ENCODE measurements at regions not wholly inside any gene's neighbourhood (a gene's known extent, or its start where the extent isn't known, plus 50 kb on each side); places are given as distances from the start of the nearest gene placed in this dataset.
"Not testable (repeated sequence)": the region's sequence is repeated elsewhere in the genome, so short reads cannot be mapped to it uniquely, and the experiment has no call there.

DNA sequence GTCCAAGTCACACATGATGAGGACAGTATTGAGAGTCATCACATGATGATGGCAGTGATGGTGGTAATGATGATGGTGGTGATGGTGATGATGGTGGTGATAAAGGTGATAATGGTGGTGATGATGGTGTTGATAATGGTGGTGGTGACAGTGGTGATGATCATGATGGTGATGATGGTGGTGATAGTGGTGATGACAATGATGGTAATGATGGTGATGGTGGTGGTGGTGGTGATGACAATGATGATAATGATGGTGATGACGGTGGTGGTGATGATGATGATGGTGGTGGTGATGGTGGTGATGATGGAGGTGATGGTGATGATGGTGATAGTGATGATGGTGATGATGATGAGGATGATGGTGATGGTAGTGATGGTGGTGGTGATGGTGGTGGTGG lies 190.2 kb upstream of the ZNF469 start:
- no peak overlapping the region for H3K4me3 Mint-ChIP-seq (ENCODE audit: low read depth, unreplicated experiment)
- no peaks in the 10 kb centered on the region for H3K36me3 Mint-ChIP-seq (ENCODE audit: insufficient read depth, unreplicated experiment)
- BruUV-seq (replicated peaks) = no TSS peak
- TF ChIP-seq, protein P1, sequence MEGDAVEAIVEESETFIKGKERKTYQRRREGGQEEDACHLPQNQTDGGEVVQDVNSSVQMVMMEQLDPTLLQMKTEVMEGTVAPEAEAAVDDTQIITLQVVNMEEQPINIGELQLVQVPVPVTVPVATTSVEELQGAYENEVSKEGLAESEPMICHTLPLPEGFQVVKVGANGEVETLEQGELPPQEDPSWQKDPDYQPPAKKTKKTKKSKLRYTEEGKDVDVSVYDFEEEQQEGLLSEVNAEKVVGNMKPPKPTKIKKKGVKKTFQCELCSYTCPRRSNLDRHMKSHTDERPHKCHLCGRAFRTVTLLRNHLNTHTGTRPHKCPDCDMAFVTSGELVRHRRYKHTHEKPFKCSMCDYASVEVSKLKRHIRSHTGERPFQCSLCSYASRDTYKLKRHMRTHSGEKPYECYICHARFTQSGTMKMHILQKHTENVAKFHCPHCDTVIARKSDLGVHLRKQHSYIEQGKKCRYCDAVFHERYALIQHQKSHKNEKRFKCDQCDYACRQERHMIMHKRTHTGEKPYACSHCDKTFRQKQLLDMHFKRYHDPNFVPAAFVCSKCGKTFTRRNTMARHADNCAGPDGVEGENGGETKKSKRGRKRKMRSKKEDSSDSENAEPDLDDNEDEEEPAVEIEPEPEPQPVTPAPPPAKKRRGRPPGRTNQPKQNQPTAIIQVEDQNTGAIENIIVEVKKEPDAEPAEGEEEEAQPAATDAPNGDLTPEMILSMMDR (IDR thresholded peaks at IDR 0.05; ENCODE audit: unreplicated experiment) = no peak
- intact Hi-C loops (cut with micrococcal nuclease; ENCODE audit: unreplicated experiment) = loop anchor here (10.0 kb wide), 1 partner anchor 92 kb away; no protein-coding TSS in a partner anchor
- H3K27ac Mint-ChIP-seq (ENCODE audit: unreplicated experiment) = no peak overlapping the region
- no peak for DNase-seq
- H3K9me3 Mint-ChIP-seq (ENCODE audit: low read depth, unreplicated experiment) = peaks cover 7% of the 10 kb centered on the region
- H3K27me3 Mint-ChIP-seq (ENCODE audit: unreplicated experiment) = peaks cover 40% of the 10 kb centered on the region
- no peaks in the 10 kb centered on the region for H3K4me1 Mint-ChIP-seq (ENCODE audit: low read depth, unreplicated experiment)
- CTCF ChIA-PET = no interaction called here

DNA sequence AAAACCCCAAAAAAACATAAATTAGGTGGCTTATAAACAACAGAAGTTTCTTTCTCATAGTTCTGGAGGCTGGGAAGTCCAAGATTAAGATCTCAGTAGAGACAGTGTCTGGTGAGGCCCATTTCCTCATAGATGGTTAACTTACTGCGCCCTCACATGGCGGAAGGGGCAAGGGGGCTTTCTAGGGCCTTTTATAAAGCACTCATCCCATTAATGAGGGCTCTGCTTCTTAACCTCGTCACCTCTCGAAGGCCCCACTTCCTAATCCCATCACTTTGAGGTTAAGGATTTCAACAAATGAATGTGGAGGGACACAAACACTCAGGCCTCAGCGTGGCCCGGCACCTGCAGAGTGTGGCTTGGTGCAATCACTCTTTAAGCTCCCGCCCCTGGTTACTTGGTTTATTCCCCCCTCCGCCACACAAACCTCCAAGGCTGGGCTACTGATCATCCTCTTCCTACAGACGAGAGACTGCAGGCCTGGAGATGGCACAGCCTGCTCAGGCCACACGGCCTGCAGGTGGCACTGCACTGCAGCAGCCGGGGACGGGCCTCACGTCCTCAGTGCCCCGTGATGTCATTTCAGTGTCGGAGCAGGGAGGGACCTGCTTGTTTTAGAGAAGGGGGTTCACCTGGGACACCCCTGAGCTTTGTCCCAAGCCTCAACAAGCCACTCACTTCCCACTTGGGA lies 188.9 kb upstream of the ZNF469 start:
- intact Hi-C loops (cut with micrococcal nuclease; ENCODE audit: unreplicated experiment) = loop anchor here (2.0 to 10.0 kb wide), 2 partner anchors 91 to 243 kb away; no protein-coding TSS in a partner anchor
- CTCF ChIA-PET; H3K27ac Mint-ChIP-seq (ENCODE audit: unreplicated experiment); H3K9me3 Mint-ChIP-seq (ENCODE audit: low read depth, unreplicated experiment); H3K4me3 Mint-ChIP-seq (ENCODE audit: low read depth, unreplicated experiment); BruUV-seq (replicated peaks); H3K4me1 Mint-ChIP-seq (ENCODE audit: low read depth, unreplicated experiment); H3K36me3 Mint-ChIP-seq (ENCODE audit: insufficient read depth, unreplicated experiment): not testable (repeated sequence)
- TF ChIP-seq, protein P1 (IDR thresholded peaks at IDR 0.05; ENCODE audit: unreplicated experiment) = peak; percentile 74
- H3K27me3 Mint-ChIP-seq (ENCODE audit: unreplicated experiment) = peaks cover 40% of the 10 kb centered on the region
- peak; percentile 79 for DNase-seq

DNA sequence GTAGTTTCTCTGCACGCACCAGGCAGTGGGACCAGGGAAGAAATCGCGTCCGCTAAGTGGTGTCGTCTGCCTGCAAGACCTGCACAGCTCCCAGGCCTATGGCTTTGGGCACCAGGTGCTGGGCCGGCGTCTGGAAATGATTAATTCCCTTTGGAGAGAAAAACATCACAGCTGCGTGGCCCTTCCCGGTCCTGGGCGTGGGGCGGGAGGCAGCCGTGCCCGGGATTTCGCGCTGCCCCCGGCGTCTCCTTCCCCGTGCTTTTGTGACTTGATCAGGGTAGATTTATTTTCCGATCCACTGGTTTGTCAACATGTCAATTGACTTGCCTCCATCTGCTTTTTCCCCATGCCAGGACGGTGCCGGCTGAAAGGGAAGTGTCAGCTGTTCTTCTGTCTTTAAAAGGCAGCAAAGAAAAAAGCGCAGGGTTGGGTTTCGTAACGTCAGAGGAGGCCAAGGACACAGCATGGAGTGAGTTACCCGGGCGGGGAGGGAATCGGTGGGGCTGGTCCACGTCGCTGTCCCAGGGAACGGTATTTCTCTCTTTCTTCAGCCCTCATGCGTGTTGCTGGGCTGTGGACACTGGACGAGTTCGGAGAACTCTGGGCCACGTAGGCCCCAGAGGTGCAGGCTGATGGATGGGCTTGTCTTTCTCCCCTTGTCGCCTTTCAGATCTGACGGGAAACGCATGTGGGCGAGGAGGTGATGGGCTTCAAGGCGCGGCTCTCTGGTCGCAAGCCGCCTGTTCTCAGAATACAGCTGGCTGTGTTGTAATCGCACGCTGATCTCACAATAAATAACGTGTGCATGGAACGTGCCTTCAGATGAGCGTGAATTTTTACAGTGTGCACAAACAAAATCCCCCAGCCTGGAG lies 188.1 kb upstream of the ZNF469 start:
- intact Hi-C loops (cut with micrococcal nuclease; ENCODE audit: unreplicated experiment) = loop anchor here (2.0 to 10.0 kb wide), 2 partner anchors 90 to 242 kb away; no protein-coding TSS in a partner anchor
- Mint-ChIP-seq H3K27ac (ENCODE audit: unreplicated experiment) (no peak overlapping the region), H3K4me3 (ENCODE audit: low read depth, unreplicated experiment) (no peak overlapping the region), H3K36me3 (ENCODE audit: insufficient read depth, unreplicated experiment) (no peaks in the 10 kb centered on the region), H3K9me3 (ENCODE audit: low read depth, unreplicated experiment) (peaks cover 5% of the 10 kb centered on the region), H3K27me3 (ENCODE audit: unreplicated experiment) (peaks cover 36% of the 10 kb centered on the region), H3K4me1 (ENCODE audit: low read depth, unreplicated experiment) (no peaks in the 10 kb centered on the region)
- CTCF ChIA-PET = no interaction called here
- BruUV-seq (replicated peaks) = no TSS peak
- TF ChIP-seq, protein P1 (IDR thresholded peaks at IDR 0.05; ENCODE audit: unreplicated experiment) = no peak
- no peak for DNase-seq

DNA sequence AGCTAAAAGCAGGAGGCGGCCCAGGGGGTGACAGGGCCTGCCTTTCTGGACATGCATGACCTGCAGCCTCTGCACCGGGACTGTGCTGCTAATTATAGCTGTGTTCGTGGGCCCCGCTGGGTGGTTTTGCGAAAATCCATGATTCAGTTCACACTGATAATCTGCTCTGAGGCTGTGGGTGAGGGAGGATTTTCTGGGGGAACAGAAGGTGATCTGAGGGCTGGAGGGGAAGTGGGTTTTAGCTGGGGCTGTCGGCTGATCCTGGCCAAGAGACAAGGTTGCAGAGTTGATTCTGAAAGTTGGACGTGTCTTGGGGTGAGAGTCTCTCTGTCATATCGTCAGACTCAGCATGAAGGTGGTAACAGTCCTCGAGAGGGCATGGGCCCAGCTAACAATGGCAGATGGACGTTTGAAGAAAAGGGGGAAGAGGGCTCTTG lies 187.5 kb upstream of the ZNF469 start:
- Mint-ChIP-seq H3K27ac (ENCODE audit: unreplicated experiment) (no peak overlapping the region), H3K27me3 (ENCODE audit: unreplicated experiment) (peaks cover 29% of the 10 kb centered on the region), H3K4me1 (ENCODE audit: low read depth, unreplicated experiment) (no peaks in the 10 kb centered on the region), H3K36me3 (ENCODE audit: insufficient read depth, unreplicated experiment) (no peaks in the 10 kb centered on the region), H3K4me3 (ENCODE audit: low read depth, unreplicated experiment) (no peak overlapping the region), H3K9me3 (ENCODE audit: low read depth, unreplicated experiment) (peaks cover 5% of the 10 kb centered on the region)
- CTCF ChIA-PET = no interaction called here
- DNase-seq = no peak
- TF ChIP-seq, protein P1 (IDR thresholded peaks at IDR 0.05; ENCODE audit: unreplicated experiment) = no peak
- BruUV-seq (replicated peaks) = no TSS peak
- intact Hi-C loops (cut with micrococcal nuclease; ENCODE audit: unreplicated experiment) = loop anchor here (2.0 to 10.0 kb wide), 2 partner anchors 90 to 242 kb away; no protein-coding TSS in a partner anchor
